Spleen (tissue), 7 donors: ENCODE measurements at regions not wholly inside any gene's neighbourhood (a gene's known extent, or its start where the extent isn't known, plus 50 kb on each side); places are given as distances from the start of the nearest gene placed in this dataset.

Source experiments
- CTCF ChIP-seq, 11 experiments: fragments of 200-600 bp in 7 of 11; fragments of 450-650 bp in 4 of 11; sonication (generic) in 4 of 11; IDR thresholded peaks in 8 of 11; conservative IDR thresholded peaks in 3 of 11; 1 replicate in 7 of 11; 2 replicates in 4 of 11; pipeline versions ENCODE4 v1.4.0 to v1.8.0; 2016 to 2021; ENCODE audit warnings: antibody characterized with exemption in 11 of 11, inconsistent platforms in 4 of 11, mild to moderate bottlenecking in 1 of 11
- POLR2A ChIP-seq, 3 donors: fragments of 450-650 bp; IDR thresholded peaks; one replicate each; pipeline ENCODE4 v1.5.1; 2017; ENCODE audit warnings: antibody characterized with exemption in 3 of 3, mild to moderate bottlenecking in 1 of 3
- POLR2AphosphoS5 ChIP-seq, 3 donors: sonication (generic); formaldehyde crosslinking; IDR thresholded peaks; one replicate each; pipeline ENCODE4 v1.5.1; 2017; ENCODE audit warnings: antibody characterized with exemption in 3 of 3
- donor health status: DM: no; HTN: no; CAD: no; lungs with moderate emphysema.
- donor health status: DM: no; HTN: no; CAD: no.
- donor health status: DM: no; HTN: no; CAD: no.

GRCh38 chr9:95807326-95807947 lies 68.1 kb upstream of the ERCC6L2 start:
- TF ChIP-seq POLR2AphosphoS5 (IDR thresholded peaks at IDR 0.05) (peak in 1 of 3 donors; percentile 53), CTCF (IDR thresholded peaks at IDR 0.05 in 8 of 11, conservative IDR thresholded peaks at IDR 0.05 in 3 of 11) (no peak), POLR2A (IDR thresholded peaks at IDR 0.05) (no peak)
